A673 (cell line): ENCODE measurements at regions not wholly inside any gene's neighbourhood (a gene's known extent, or its start where the extent isn't known, plus 50 kb on each side); places are given as distances from the start of the nearest gene placed in this dataset.

Source experiments
- BruUV-seq: library from RNA; stranded (reverse); fragments of 400-500 nt; replicated peaks from 2 replicates; lab custom pipeline; 2021; lab: Mats Ljungman, UMichigan
- CTCF ChIA-PET: fragments of 300-600 bp; sonication (Branson Sonifier 250); formaldehyde crosslinking; loops from one replicate; lab custom pipeline; 2022; ENCODE audit warnings: antibody characterized with exemption; lab: Charles Lee
- POLR2A ChIA-PET: fragments of 300-600 bp; sonication (Branson Sonifier 250); formaldehyde crosslinking; loops from one replicate; lab custom pipeline; 2022; ENCODE audit warnings: antibody characterized with exemption; ENCODE audit not compliant: low non-redundant PET; lab: Charles Lee
- DNase-seq: peaks from one replicate; pipeline ENCODE4 v3.0.0-alpha.2; 2015; ENCODE audit warnings: low spot score
- H3K27ac ChIP-seq: fragments of 200-600 bp; sonication (generic); 2 replicates; pipeline ENCODE4 v1.5.1; 2016; ENCODE audit warnings: mixed run types, low read depth, mild to moderate bottlenecking, mixed read lengths, antibody characterized with exemption, low read length; ENCODE audit not compliant: poor library complexity, severe bottlenecking
- H3K27me3 ChIP-seq: fragments of 200-600 bp; sonication (generic); replicated peaks from 2 replicates; pipeline ENCODE4 v1.6.1; 2017; ENCODE audit warnings: mixed run types, low read depth, mild to moderate bottlenecking, mixed read lengths, antibody characterized with exemption, low read length; ENCODE audit not compliant: insufficient read depth, poor library complexity
- H3K36me3 ChIP-seq: fragments of 200-600 bp; sonication (generic); 2 replicates; pipeline ENCODE4 v1.6.1; 2016; ENCODE audit warnings: mixed run types, mild to moderate bottlenecking, mixed read lengths, antibody characterized with exemption, low read length; ENCODE audit not compliant: insufficient read depth, poor library complexity, severe bottlenecking
- H3K4me1 ChIP-seq: fragments of 200-600 bp; sonication (generic); 2 replicates; pipeline ENCODE4 v1.6.1; 2017; ENCODE audit warnings: mixed run types, mild to moderate bottlenecking, mixed read lengths, antibody characterized with exemption, low read length; ENCODE audit not compliant: insufficient read depth, poor library complexity, severe bottlenecking
- H3K4me3 ChIP-seq: fragments of 200-600 bp; sonication (generic); 2 replicates; pipeline ENCODE4 v1.5.1; 2016; ENCODE audit warnings: low read depth, mixed run types, mild to moderate bottlenecking, mixed read lengths, low read length; ENCODE audit not compliant: poor library complexity, severe bottlenecking
- H3K9me3 ChIP-seq: fragments of 200-600 bp; sonication (generic); 2 replicates; pipeline ENCODE4 v1.6.1; 2016; ENCODE audit warnings: mixed run types, low read depth, mild to moderate bottlenecking, mixed read lengths, antibody characterized with exemption, low read length; ENCODE audit not compliant: poor library complexity, severe bottlenecking
- EZH2 ChIP-seq: fragments of 200-600 bp; sonication (generic); IDR thresholded peaks from 2 replicates; pipeline ENCODE4 v1.6.1; 2017; ENCODE audit warnings: borderline replicate concordance, low read depth, mild to moderate bottlenecking, mixed read lengths, antibody characterized with exemption, low read length; ENCODE audit not compliant: poor library complexity, severe bottlenecking
- intact Hi-C: fragments of 100-400 bp; cut with micrococcal nuclease; formaldehyde crosslinking; loops from one replicate; pipeline ENCODE4 v1.10.0; 2022; ENCODE audit not compliant: unreplicated experiment
- TF ChIP-seq, protein P1 (sequence below): fragments of 300-800, 200-600 bp; sonication (generic); conservative IDR thresholded peaks from 2 replicates; pipeline ENCODE4 v1.5.1; 2017; ENCODE audit warnings: low read depth, mild to moderate bottlenecking, antibody characterized with exemption, low read length, moderate library complexity, mixed read lengths

GRCh38 chr13:112158961-112159360 lies 92.0 kb downstream of the SOX1 start:
- Histone ChIP-seq H3K4me1 (peaks cover 17% of the 10 kb centered on the region), H3K27me3 (peaks cover 2% of the 10 kb centered on the region), H3K36me3 (no peaks in the 10 kb centered on the region), H3K27ac (no peak overlapping the region), H3K4me3 (no peak overlapping the region), H3K9me3 (no peaks in the 10 kb centered on the region)
- CTCF ChIA-PET = no interaction called here
- intact Hi-C loops = no loop called here
- TF ChIP-seq, protein P1, sequence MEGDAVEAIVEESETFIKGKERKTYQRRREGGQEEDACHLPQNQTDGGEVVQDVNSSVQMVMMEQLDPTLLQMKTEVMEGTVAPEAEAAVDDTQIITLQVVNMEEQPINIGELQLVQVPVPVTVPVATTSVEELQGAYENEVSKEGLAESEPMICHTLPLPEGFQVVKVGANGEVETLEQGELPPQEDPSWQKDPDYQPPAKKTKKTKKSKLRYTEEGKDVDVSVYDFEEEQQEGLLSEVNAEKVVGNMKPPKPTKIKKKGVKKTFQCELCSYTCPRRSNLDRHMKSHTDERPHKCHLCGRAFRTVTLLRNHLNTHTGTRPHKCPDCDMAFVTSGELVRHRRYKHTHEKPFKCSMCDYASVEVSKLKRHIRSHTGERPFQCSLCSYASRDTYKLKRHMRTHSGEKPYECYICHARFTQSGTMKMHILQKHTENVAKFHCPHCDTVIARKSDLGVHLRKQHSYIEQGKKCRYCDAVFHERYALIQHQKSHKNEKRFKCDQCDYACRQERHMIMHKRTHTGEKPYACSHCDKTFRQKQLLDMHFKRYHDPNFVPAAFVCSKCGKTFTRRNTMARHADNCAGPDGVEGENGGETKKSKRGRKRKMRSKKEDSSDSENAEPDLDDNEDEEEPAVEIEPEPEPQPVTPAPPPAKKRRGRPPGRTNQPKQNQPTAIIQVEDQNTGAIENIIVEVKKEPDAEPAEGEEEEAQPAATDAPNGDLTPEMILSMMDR = no peak
- TF ChIP-seq EZH2 = no peak
- BruUV-seq = no TSS peak
- no peak for DNase-seq
- POLR2A ChIA-PET = no interaction called here

DNA sequence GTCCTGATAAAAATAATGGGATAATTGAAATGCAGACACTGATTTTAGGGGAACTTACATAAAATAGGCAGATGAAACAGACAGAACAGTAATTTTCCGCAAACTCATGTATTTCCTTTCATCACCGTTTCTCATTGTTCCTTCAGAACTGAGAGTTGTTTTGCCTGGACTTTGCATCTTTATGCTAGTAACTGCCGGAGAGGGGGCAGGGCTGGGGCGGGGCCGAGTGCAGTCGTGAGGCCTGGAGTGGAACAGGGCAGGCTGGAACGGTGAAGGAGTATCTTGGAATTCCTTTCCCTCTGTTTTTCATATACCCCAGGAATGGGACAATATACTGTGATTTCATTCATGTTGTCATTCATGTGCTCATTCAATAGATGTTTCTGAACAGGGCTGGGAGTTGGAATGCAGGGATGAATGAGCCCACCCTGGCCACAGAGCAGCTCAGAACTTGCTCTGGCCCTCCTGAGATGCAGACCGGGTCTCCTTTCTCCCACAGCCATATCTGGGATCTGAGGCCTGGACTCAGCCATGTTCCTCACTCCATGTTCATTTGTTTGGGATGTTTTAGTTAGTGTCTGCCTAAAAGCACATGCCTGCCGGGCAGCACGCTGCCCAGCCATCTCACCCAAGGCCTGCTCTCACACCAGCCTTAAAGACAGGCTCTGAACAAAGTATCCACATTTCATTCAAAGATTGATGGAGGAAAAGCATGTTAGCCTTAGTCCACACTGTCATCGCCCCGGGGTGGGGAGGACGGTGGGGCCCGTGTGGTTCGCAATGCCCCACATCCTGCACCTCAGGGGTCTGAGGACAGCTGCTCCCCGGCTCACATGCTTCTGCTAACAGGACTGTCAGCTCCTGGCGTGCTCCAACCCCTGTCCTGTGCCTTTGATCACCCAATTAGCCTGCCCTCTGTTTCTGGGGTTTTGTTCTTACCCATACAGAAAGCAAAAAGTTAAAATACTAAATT lies 92.9 kb downstream of the SOX1 start:
- Histone ChIP-seq H3K9me3 (no peaks in the 10 kb centered on the region), H3K4me1 (peaks cover 17% of the 10 kb centered on the region), H3K27me3 (no peaks in the 10 kb centered on the region), H3K4me3 (no peak overlapping the region), H3K36me3 (no peaks in the 10 kb centered on the region), H3K27ac (no peak overlapping the region)
- no peak for TF ChIP-seq EZH2
- TF ChIP-seq, protein P1 = no peak
- CTCF ChIA-PET = no interaction called here
- intact Hi-C loops = no loop called here
- no peak for DNase-seq
- POLR2A ChIA-PET = no interaction called here
- no TSS peak for BruUV-seq

- TF ChIP-seq, protein P1 = no peak
- TF ChIP-seq EZH2 = no peak
- ChIA-PET CTCF (no interaction called here), POLR2A (no interaction called here)
- DNase-seq = no peak
- H3K4me1 ChIP-seq = peaks cover 17% of the 10 kb centered on the region
- intact Hi-C loops = no loop called here
- no peak overlapping the region for H3K4me3 ChIP-seq
- H3K27ac ChIP-seq = no peak overlapping the region
- no peaks in the 10 kb centered on the region for H3K9me3 ChIP-seq
- H3K36me3 ChIP-seq = no peaks in the 10 kb centered on the region
- no peaks in the 10 kb centered on the region for H3K27me3 ChIP-seq
- BruUV-seq = no TSS peak
Observed at GRCh38 chr13:112160558-112160957, 93.6 kb downstream of the SOX1 start.
